Body of pancreas (tissue), 4 donors: ENCODE measurements at regions not wholly inside any gene's neighbourhood (a gene's known extent, or its start where the extent isn't known, plus 50 kb on each side); places are given as distances from the start of the nearest gene placed in this dataset.

ENCODE experiments used
- POLR2A ChIP-seq, 3 donors: fragments of 450-650 bp; IDR thresholded peaks; one replicate each; pipeline ENCODE4 v1.6.1; 2016; ENCODE audit warnings: antibody characterized with exemption in 3 of 3, mild to moderate bottlenecking in 2 of 3
- TF ChIP-seq, protein P1 (sequence below), 7 experiments: fragments of 450-650 bp in 4 of 7; fragments of 200-600 bp in 3 of 7; sonication (generic) in 3 of 7; IDR thresholded peaks; one replicate each; pipeline ENCODE4 v1.5.1; 2016 to 2019; ENCODE audit warnings: antibody characterized with exemption in 7 of 7

DNA sequence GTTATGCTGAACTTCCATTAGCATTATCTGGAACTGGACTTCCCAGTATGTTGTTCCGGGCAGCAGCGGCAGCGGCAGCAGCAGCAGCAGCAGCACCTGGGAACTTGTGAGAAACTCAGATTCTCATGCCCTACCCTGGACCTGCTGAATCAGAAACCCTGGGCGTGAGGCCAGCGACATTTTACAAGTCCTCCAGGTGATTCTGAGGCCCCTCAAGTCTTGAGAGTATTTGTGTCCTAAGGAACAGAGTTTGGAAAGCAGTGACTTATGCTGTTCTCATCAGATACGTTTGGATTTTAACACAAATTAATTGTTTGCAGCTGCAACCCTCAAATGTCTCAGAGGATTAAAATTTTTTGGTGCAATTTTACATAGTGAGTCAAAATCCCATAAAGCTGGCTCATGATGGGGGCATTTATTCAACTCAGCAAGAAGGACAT, 157.2 kb upstream of the KAZN start:
- TF ChIP-seq, protein P1, sequence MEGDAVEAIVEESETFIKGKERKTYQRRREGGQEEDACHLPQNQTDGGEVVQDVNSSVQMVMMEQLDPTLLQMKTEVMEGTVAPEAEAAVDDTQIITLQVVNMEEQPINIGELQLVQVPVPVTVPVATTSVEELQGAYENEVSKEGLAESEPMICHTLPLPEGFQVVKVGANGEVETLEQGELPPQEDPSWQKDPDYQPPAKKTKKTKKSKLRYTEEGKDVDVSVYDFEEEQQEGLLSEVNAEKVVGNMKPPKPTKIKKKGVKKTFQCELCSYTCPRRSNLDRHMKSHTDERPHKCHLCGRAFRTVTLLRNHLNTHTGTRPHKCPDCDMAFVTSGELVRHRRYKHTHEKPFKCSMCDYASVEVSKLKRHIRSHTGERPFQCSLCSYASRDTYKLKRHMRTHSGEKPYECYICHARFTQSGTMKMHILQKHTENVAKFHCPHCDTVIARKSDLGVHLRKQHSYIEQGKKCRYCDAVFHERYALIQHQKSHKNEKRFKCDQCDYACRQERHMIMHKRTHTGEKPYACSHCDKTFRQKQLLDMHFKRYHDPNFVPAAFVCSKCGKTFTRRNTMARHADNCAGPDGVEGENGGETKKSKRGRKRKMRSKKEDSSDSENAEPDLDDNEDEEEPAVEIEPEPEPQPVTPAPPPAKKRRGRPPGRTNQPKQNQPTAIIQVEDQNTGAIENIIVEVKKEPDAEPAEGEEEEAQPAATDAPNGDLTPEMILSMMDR (IDR thresholded peaks at IDR 0.05), result no peak
- TF ChIP-seq POLR2A (IDR thresholded peaks at IDR 0.05), result no peak
